Endothelial cell of umbilical vein (primary cell): ENCODE measurements at regions not wholly inside any gene's neighbourhood (a gene's known extent, or its start where the extent isn't known, plus 50 kb on each side); places are given as distances from the start of the nearest gene placed in this dataset.

Experiments used
- BruUV-seq: library from RNA; stranded (reverse); fragments of 400-500 nt; replicated peaks from 2 replicates; lab custom pipeline; 2021; lab: Mats Ljungman, UMichigan
- CTCF ChIA-PET: fragments of 300-600, 350-600 bp; sonication (Branson Sonifier 250); formaldehyde crosslinking; loops from one replicate; lab custom pipeline; 2021; ENCODE audit warnings: antibody characterized with exemption, inconsistent platforms; lab: Charles Lee
- POLR2A ChIA-PET: fragments of 300-600, 350-600 bp; sonication (Branson Sonifier 250); formaldehyde crosslinking; loops from one replicate; lab custom pipeline; 2021; ENCODE audit warnings: antibody characterized with exemption, inconsistent platforms; lab: Charles Lee
- DNase-seq: peaks from one replicate; pipeline ENCODE4 v3.0.0-alpha.2; 2011; ENCODE audit warnings: low read depth, low spot score
- FAIRE-seq: peaks from 2 replicates; lab custom pipeline; 2011; peaks lifted over from hg19 to GRCh38; lab: Jason Lieb, UNC
- H2AFZ ChIP-seq: 2 replicates; pipeline ENCODE4 v1.6.0; 2012; ENCODE audit warnings: low read depth, low read length, control low read depth, inconsistent platforms
- H3K27ac ChIP-seq: 2 replicates; pipeline ENCODE4 v1.5.1; 2011; ENCODE audit warnings: low read depth, mild to moderate bottlenecking, control low read depth, low read length, moderate library complexity; ENCODE audit not compliant: insufficient read depth
- H3K27me3 ChIP-seq, 2 experiments: 2 replicates each; pipeline versions ENCODE4 v1.6.0 to v1.6.1; 2011; ENCODE audit warnings: low read length in 2 of 2, mixed read lengths in 1 of 2; ENCODE audit not compliant: control insufficient read depth in 2 of 2, insufficient read depth in 2 of 2
- H3K36me3 ChIP-seq, 2 experiments: 2 replicates in 1 of 2; 3 replicates in 1 of 2; pipeline ENCODE4 v1.5.1; 2011; ENCODE audit warnings: low read length in 2 of 2, mild to moderate bottlenecking in 1 of 2, moderate library complexity in 1 of 2; ENCODE audit not compliant: control insufficient read depth in 2 of 2, insufficient read depth in 2 of 2; ENCODE audit errors: extremely low read depth in 1 of 2
- H3K4me1 ChIP-seq: 3 replicates; pipeline ENCODE4 v1.5.1; 2011; ENCODE audit warnings: mild to moderate bottlenecking, low read length; ENCODE audit not compliant: control insufficient read depth, insufficient read depth; ENCODE audit errors: extremely low read depth
- H3K4me2 ChIP-seq: 2 replicates; pipeline ENCODE4 v1.6.1; 2011; ENCODE audit warnings: low read length, control low read depth, mixed read lengths; ENCODE audit not compliant: insufficient read depth
- H3K4me3 ChIP-seq, 3 experiments: fragments of 200-600 bp in 1 of 3; sonication (generic), shearing (Covaris generic) in 1 of 3; replicated peaks in 1 of 3; 2 replicates each; pipeline ENCODE4 v1.5.1; 2011 to 2016; ENCODE audit warnings: control low read depth in 3 of 3, low read length in 3 of 3, mild to moderate bottlenecking in 2 of 3, inconsistent platforms in 1 of 3, low read depth in 1 of 3, moderate library complexity in 1 of 3; ENCODE audit not compliant: insufficient read depth in 1 of 3
- H3K79me2 ChIP-seq: 2 replicates; pipeline ENCODE4 v1.6.0; 2012; ENCODE audit warnings: low read length, inconsistent platforms; ENCODE audit not compliant: control insufficient read depth, insufficient read depth
- H3K9ac ChIP-seq: replicated peaks from 2 replicates; pipeline ENCODE3; 2011; ENCODE audit warnings: low read length, control low read depth; ENCODE audit not compliant: insufficient read depth; ENCODE audit errors: extremely low read depth
- H3K9me1 ChIP-seq: replicated peaks from 3 replicates; pipeline ENCODE4 v1.6.0; 2011; ENCODE audit warnings: mild to moderate bottlenecking, low read length; ENCODE audit not compliant: control insufficient read depth, insufficient read depth; ENCODE audit errors: extremely low read depth
- H3K9me3 ChIP-seq: replicated peaks from 2 replicates; pipeline ENCODE4 v1.5.1; 2012; ENCODE audit warnings: low read length, inconsistent platforms; ENCODE audit not compliant: control insufficient read depth, insufficient read depth
- H4K20me1 ChIP-seq: replicated peaks from 2 replicates; pipeline ENCODE3; 2011; ENCODE audit warnings: mild to moderate bottlenecking, low read length; ENCODE audit not compliant: control insufficient read depth, insufficient read depth; ENCODE audit errors: extremely low read depth
- EZH2 ChIP-seq: IDR thresholded peaks from 2 replicates; pipeline ENCODE4 v1.6.1; 2012; ENCODE audit warnings: borderline replicate concordance, low read depth, mild to moderate bottlenecking, moderate library complexity, low read length, inconsistent platforms; ENCODE audit not compliant: severe bottlenecking
- FOS ChIP-seq: IDR thresholded peaks from 2 replicates; pipeline ENCODE4 v1.6.1; 2011; ENCODE audit warnings: mild to moderate bottlenecking, low read length, moderate library complexity, borderline replicate concordance; ENCODE audit not compliant: insufficient read depth
- GATA2 ChIP-seq: IDR thresholded peaks from 2 replicates; pipeline ENCODE4 v1.7.0; 2011; ENCODE audit warnings: low read depth, mild to moderate bottlenecking, moderate library complexity, mixed read lengths, low read length; ENCODE audit not compliant: insufficient read length, insufficient read depth
- JUN ChIP-seq: IDR thresholded peaks from 2 replicates; pipeline ENCODE4 v1.6.1; 2011; ENCODE audit warnings: borderline replicate concordance, low read depth; ENCODE audit not compliant: insufficient read length, insufficient read depth
- MYC ChIP-seq: IDR thresholded peaks from one replicate; pipeline ENCODE4 v1.6.1; 2011; ENCODE audit warnings: mild to moderate bottlenecking, low read depth, low read length
- POLR2A ChIP-seq: IDR thresholded peaks from 2 replicates; pipeline ENCODE4 v1.6.1; 2012; ENCODE audit warnings: low read depth, mild to moderate bottlenecking, control low read depth, low read length
- POLR2AphosphoS5 ChIP-seq: IDR thresholded peaks from 2 replicates; pipeline ENCODE4 v1.6.1; 2012; ENCODE audit warnings: low read depth, mild to moderate bottlenecking, control low read depth, low read length, moderate library complexity; ENCODE audit not compliant: insufficient read depth
- dilution Hi-C: fragments of 300-500 bp; cut with MboI; formaldehyde crosslinking; loops from one replicate; pipeline ENCODE4 v1.15.0; 2019; ENCODE audit warnings: low sequenced_read_pairs; ENCODE audit not compliant: extremely low pct_ligation_motif_present
- intact Hi-C: fragments of 100-400 bp; cut with micrococcal nuclease; formaldehyde crosslinking; loops from one replicate; pipeline ENCODE4 v1.10.0; 2022
- TF ChIP-seq, protein P1 (sequence below), 2 donors: IDR thresholded peaks; 1 replicate in 1 of 2; 2 replicates in 1 of 2; pipeline ENCODE4 v1.5.1; 2011; ENCODE audit warnings: low read length in 2 of 2, mild to moderate bottlenecking in 2 of 2, moderate library complexity in 2 of 2, control low read depth in 1 of 2, inconsistent platforms in 1 of 2, low read depth in 1 of 2; ENCODE audit not compliant: insufficient read depth in 1 of 2; ENCODE audit errors: extremely low read depth in 1 of 2
- TF ChIP-seq, protein P2 (sequence below): IDR thresholded peaks from 2 replicates; pipeline ENCODE4 v1.6.1; 2011; ENCODE audit not compliant: insufficient read depth, insufficient read length

DNA sequence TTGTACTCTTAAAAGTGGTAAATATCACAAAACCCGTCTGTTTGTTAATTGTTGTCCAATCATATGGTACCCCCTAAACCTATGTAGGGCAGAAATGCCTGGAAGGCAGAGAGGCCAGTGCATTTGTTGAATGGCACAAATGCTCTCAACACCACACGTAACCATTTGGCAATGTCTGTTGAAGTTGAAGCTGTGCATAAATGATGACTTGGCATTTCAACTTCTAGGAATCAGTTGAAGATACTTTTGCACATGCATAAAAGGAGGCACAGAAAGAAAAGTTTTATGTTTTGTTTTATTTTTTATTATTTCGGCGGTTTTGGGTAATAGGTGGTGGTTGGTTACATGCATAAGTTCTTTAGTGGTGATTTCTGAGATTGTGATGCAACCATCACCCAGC lies 246.6 kb downstream of the TAF11L14 start:
- BruUV-seq = no TSS peak
- Histone ChIP-seq H4K20me1 (no peaks in the 10 kb centered on the region), H3K79me2 (no peaks in the 10 kb centered on the region), H3K4me1 (no peaks in the 10 kb centered on the region), H2AFZ (no peak overlapping the region), H3K9ac (no peak overlapping the region), H3K9me3 (no peaks in the 10 kb centered on the region), H3K27me3 (no peaks in the 10 kb centered on the region), H3K4me3 (no peak overlapping the region), H3K27ac (no peak overlapping the region), H3K36me3 (no peaks in the 10 kb centered on the region), H3K4me2 (no peak overlapping the region), H3K9me1 (no peaks in the 10 kb centered on the region)
- no peak for TF ChIP-seq EZH2
- no peak for TF ChIP-seq POLR2A
- no peak for DNase-seq
- dilution Hi-C loops (no loop called here), intact Hi-C loops (no loop called here)
- ChIA-PET POLR2A (no interaction called here), CTCF (no interaction called here)
- no peak for FAIRE-seq

DNA sequence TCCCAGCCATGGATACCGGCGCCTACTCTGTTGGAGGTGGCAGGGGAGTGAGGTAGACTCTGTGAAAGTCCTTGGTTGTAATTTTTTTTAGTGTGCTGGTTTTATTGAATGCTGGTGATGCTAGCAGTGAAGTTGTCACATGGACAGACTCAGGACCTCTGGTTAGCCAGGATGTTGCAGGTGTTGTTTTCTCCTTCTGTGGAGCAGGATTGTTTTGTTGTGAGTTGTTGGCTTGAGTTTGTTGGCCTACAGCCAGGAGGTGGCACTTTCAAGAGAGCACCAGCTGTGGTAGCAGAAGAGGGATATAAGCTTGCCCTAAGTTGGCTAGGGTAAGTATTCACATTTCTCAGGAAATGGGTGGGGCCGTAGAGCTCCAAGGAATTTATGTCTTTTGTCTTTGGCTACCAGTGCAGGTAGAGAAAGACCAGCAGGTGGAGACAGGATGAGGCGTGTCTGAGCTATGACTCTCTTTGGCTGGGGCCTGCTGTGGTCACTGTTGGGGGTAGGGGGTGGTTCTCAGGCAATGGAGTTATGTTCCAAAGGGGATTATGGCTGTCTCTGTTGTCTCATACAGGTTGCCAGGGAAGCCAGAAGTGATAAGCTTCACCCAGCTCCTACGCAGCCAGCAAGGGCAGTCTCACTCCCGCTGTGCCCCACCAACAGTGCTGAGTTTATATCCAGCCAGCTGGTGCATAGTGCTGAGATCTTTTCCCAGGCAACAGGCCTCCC lies 248.7 kb downstream of the TAF11L14 start:
- no peak overlapping the region for H3K4me3 ChIP-seq
- H4K20me1 ChIP-seq = no peaks in the 10 kb centered on the region
- DNase-seq = no peak
- no peaks in the 10 kb centered on the region for H3K9me1 ChIP-seq
- no peaks in the 10 kb centered on the region for H3K4me1 ChIP-seq
- dilution Hi-C loops = no loop called here
- no peak overlapping the region for H3K27ac ChIP-seq
- H3K4me2 ChIP-seq = no peak overlapping the region
- no peak for TF ChIP-seq POLR2A
- TF ChIP-seq EZH2 = no peak
- TF ChIP-seq, protein P1, sequence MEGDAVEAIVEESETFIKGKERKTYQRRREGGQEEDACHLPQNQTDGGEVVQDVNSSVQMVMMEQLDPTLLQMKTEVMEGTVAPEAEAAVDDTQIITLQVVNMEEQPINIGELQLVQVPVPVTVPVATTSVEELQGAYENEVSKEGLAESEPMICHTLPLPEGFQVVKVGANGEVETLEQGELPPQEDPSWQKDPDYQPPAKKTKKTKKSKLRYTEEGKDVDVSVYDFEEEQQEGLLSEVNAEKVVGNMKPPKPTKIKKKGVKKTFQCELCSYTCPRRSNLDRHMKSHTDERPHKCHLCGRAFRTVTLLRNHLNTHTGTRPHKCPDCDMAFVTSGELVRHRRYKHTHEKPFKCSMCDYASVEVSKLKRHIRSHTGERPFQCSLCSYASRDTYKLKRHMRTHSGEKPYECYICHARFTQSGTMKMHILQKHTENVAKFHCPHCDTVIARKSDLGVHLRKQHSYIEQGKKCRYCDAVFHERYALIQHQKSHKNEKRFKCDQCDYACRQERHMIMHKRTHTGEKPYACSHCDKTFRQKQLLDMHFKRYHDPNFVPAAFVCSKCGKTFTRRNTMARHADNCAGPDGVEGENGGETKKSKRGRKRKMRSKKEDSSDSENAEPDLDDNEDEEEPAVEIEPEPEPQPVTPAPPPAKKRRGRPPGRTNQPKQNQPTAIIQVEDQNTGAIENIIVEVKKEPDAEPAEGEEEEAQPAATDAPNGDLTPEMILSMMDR (IDR thresholded peaks at IDR 0.05; ENCODE audit: extremely low read depth in 1 of 2, insufficient read depth in 1 of 2, low read depth in 1 of 2, low read length in 2 of 2) = no peak
- TF ChIP-seq, protein P2, sequence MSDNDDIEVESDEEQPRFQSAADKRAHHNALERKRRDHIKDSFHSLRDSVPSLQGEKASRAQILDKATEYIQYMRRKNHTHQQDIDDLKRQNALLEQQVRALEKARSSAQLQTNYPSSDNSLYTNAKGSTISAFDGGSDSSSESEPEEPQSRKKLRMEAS = no peak
- no peak for TF ChIP-seq MYC
- no peak for TF ChIP-seq FOS
- TF ChIP-seq POLR2AphosphoS5 = no peak
- no peak for TF ChIP-seq JUN
- no peak for TF ChIP-seq GATA2
- ChIA-PET POLR2A (no interaction called here), CTCF (no interaction called here)
- intact Hi-C loops = no loop called here
- no peak for FAIRE-seq
- H3K9ac ChIP-seq = no peak overlapping the region
- H3K9me3 ChIP-seq = no peaks in the 10 kb centered on the region
- no peaks in the 10 kb centered on the region for H3K79me2 ChIP-seq
- no peak overlapping the region for H2AFZ ChIP-seq
- H3K36me3 ChIP-seq = no peaks in the 10 kb centered on the region
- H3K27me3 ChIP-seq = no peaks in the 10 kb centered on the region
- no TSS peak for BruUV-seq
